ENCODE measurements at regions not wholly inside any gene's neighbourhood (a gene's known extent, or its start where the extent isn't known, plus 50 kb on each side); places are given as distances from the start of the nearest gene placed in this dataset.

DNA sequence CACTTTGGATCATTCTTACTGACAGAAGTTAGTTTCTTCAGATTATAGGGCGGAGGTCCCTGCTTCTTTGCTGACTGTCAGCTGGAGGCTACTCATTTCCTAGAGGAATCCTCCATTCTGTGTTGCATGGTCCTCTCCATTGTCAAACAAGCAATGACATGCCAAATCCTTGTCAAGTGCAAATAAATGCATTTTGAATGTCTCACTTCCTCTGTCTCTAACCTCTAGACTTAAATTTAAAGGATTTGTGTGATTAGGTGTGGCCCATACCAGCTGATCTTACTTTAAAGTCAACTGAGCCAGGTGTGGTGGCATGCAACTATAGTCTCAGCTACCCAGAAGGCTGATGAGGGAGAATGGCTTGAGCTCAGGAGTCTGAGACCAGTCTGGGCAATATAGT lies 458.4 kb upstream of the CCDC179 start:
- TF ChIP-seq POLR2A (IDR thresholded peaks at IDR 0.05), result no peak
- TF ChIP-seq, protein P1, sequence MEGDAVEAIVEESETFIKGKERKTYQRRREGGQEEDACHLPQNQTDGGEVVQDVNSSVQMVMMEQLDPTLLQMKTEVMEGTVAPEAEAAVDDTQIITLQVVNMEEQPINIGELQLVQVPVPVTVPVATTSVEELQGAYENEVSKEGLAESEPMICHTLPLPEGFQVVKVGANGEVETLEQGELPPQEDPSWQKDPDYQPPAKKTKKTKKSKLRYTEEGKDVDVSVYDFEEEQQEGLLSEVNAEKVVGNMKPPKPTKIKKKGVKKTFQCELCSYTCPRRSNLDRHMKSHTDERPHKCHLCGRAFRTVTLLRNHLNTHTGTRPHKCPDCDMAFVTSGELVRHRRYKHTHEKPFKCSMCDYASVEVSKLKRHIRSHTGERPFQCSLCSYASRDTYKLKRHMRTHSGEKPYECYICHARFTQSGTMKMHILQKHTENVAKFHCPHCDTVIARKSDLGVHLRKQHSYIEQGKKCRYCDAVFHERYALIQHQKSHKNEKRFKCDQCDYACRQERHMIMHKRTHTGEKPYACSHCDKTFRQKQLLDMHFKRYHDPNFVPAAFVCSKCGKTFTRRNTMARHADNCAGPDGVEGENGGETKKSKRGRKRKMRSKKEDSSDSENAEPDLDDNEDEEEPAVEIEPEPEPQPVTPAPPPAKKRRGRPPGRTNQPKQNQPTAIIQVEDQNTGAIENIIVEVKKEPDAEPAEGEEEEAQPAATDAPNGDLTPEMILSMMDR (IDR thresholded peaks at IDR 0.05), result no peak
